K562 (cell line): ENCODE measurements at regions not wholly inside any gene's neighbourhood (a gene's known extent, or its start where the extent isn't known, plus 50 kb on each side); places are given as distances from the start of the nearest gene placed in this dataset.

ENCODE experiments used
- ATAC-seq: fragments of 200-7000 bp; cut with Tn5 transposase; 3 replicates; pipeline ENCODE4 v1.9.1; 2020; ENCODE audit warnings: moderate library complexity
- BruUV-seq: library from RNA; stranded (reverse); fragments of 400-500 nt; replicated peaks from 2 replicates; lab custom pipeline; 2021; lab: Mats Ljungman, UMichigan
- CTCF ChIA-PET: fragments of 300-600 bp; formaldehyde crosslinking; extraction: SDS; loops from one replicate; lab custom pipeline; 2021; ENCODE audit warnings: low intra/inter-chr PET ratio; lab: Yijun Ruan, JAX
- POLR2A ChIA-PET: fragments of 300-600, 350-650 bp; sonication (Branson Sonifier 250); formaldehyde crosslinking; extraction: SDS; loops from one replicate; lab custom pipeline; 2021; ENCODE audit warnings: antibody characterized with exemption, inconsistent platforms; lab: Yijun Ruan, JAX
- DNase-seq, 4 experiments: peaks; one replicate each; pipeline versions ENCODE4 v3.0.0 to v3.0.0-alpha.2; 2011 to 2018; ENCODE audit warnings: low spot score in 3 of 4, mixed read lengths in 3 of 4; ENCODE audit errors: extremely low read depth in 1 of 4
- FAIRE-seq: peaks from 2 replicates; lab custom pipeline; 2011; peaks lifted over from hg19 to GRCh38; lab: Jason Lieb, UNC
- H2AFZ ChIP-seq: 2 replicates; pipeline ENCODE4 v1.6.0; 2011; ENCODE audit warnings: low read depth, low read length, control low read depth, inconsistent platforms
- H3K27ac ChIP-seq: fragments of 200-600 bp; 3 replicates; pipeline ENCODE4 v1.8.0; 2011; ENCODE audit warnings: low read depth, mild to moderate bottlenecking, control low read depth, inconsistent platforms, low read length, moderate library complexity, mixed read lengths; ENCODE audit errors: extremely low read depth
- H3K27me3 ChIP-seq, 2 experiments: fragments of 300-600 bp in 1 of 2; 2 replicates in 1 of 2; 3 replicates in 1 of 2; pipeline versions ENCODE4 v1.6.0 to v1.8.0; 2011; ENCODE audit warnings: inconsistent platforms in 2 of 2, low read length in 2 of 2, mild to moderate bottlenecking in 1 of 2, mixed read lengths in 1 of 2, moderate library complexity in 1 of 2; ENCODE audit not compliant: control insufficient read depth in 2 of 2, insufficient read depth in 2 of 2
- H3K36me3 ChIP-seq: fragments of 300-600 bp; 3 replicates; pipeline ENCODE4 v1.8.0; 2011; ENCODE audit warnings: mild to moderate bottlenecking, low read length, inconsistent platforms; ENCODE audit not compliant: control insufficient read depth, insufficient read depth
- H3K4me1 ChIP-seq, 2 experiments: fragments of 200-600 bp in 1 of 2; replicated peaks in 1 of 2; 2 replicates in 1 of 2; 3 replicates in 1 of 2; pipeline versions ENCODE4 v1.5.1 to v1.8.0; 2011; ENCODE audit warnings: inconsistent platforms in 2 of 2, low read length in 2 of 2, mild to moderate bottlenecking in 1 of 2, mixed read lengths in 1 of 2, moderate library complexity in 1 of 2; ENCODE audit not compliant: control insufficient read depth in 2 of 2, insufficient read depth in 2 of 2
- H3K4me2 ChIP-seq: 2 replicates; pipeline ENCODE4 v1.6.1; 2011; ENCODE audit warnings: low read length, control low read depth, inconsistent platforms, mixed read lengths; ENCODE audit not compliant: insufficient read depth
- H3K4me3 ChIP-seq: fragments of 200-600 bp; sonication (generic), shearing (Covaris generic); 2 replicates; pipeline ENCODE4 v1.5.1; 2016; ENCODE audit warnings: control low read depth, inconsistent platforms
- H3K79me2 ChIP-seq: fragments of 200-600 bp; 3 replicates; pipeline ENCODE4 v1.8.0; 2011; ENCODE audit warnings: low read length, inconsistent platforms; ENCODE audit not compliant: control insufficient read depth, insufficient read depth
- H3K9ac ChIP-seq, 2 experiments: 2 replicates each; pipeline versions ENCODE4 v1.6.0 to v1.6.1; 2011; ENCODE audit warnings: low read depth in 2 of 2, low read length in 2 of 2, control low read depth in 1 of 2, inconsistent platforms in 1 of 2, mild to moderate bottlenecking in 1 of 2, mixed read lengths in 1 of 2; ENCODE audit not compliant: insufficient read depth in 1 of 2
- H3K9me1 ChIP-seq: one replicate; pipeline ENCODE4 v1.6.0; 2011; ENCODE audit warnings: inconsistent platforms, mild to moderate bottlenecking, low read length, moderate library complexity; ENCODE audit not compliant: control insufficient read depth, insufficient read depth
- H3K9me3 ChIP-seq: replicated peaks from 2 replicates; pipeline ENCODE4 v1.5.1; 2011; ENCODE audit warnings: low read depth, low read length, inconsistent platforms; ENCODE audit not compliant: control insufficient read depth, insufficient read depth
- H4K20me1 ChIP-seq: replicated peaks from 2 replicates; pipeline ENCODE4 v1.6.1; 2011; ENCODE audit warnings: low read length, inconsistent platforms, mixed read lengths; ENCODE audit not compliant: control insufficient read depth, insufficient read depth
- CC2D1A ChIP-seq: fragments of 450-650 bp; IDR thresholded peaks from 2 replicates; pipeline ENCODE4 v1.6.1; 2017; ENCODE audit warnings: mild to moderate bottlenecking
- MXI1 ChIP-seq: IDR thresholded peaks from 2 replicates; pipeline ENCODE4 v1.6.1; 2011; ENCODE audit warnings: low read depth, mild to moderate bottlenecking, improper control_type of control experiment, low read length
- MYBL2 ChIP-seq, 2 experiments: fragments of 450-650 bp in 1 of 2; sonication (generic) in 1 of 2; formaldehyde crosslinking in 1 of 2; IDR thresholded peaks; 2 replicates each; pipeline versions ENCODE4 v1.6.1 to v1.8.1; 2017 to 2022; ENCODE audit warnings: borderline replicate concordance in 1 of 2, inconsistent platforms in 1 of 2, low read depth in 1 of 2, mild to moderate bottlenecking in 1 of 2, missing genetic modification reagents in 1 of 2, moderate library complexity in 1 of 2
- MYNN ChIP-seq, 2 experiments: sonication (generic); formaldehyde crosslinking in 1 of 2; IDR thresholded peaks; 2 replicates each; pipeline versions ENCODE4 v1.5.0 to v1.6.1; 2016 to 2020; ENCODE audit warnings: antibody characterized with exemption in 1 of 2, missing genetic modification reagents in 1 of 2
- WGBS: fragments of 100-300 bp; shearing (Covaris generic); methylation state at CpG from one replicate; pipeline ENCODE4 v1.1.6; 2016; ENCODE audit warnings: low coverage, mixed read lengths; ENCODE audit not compliant: insufficient coverage; ENCODE audit errors: missing lambda C conversion rate; 5-methylcytosine and 5-hydroxymethylcytosine counted together
- in situ Hi-C: fragments of 300-500 bp; cut with MboI; formaldehyde crosslinking; loops from 4 replicates; pipeline ENCODE4 v1.15.0; 2018; ENCODE audit warnings: inconsistent platforms, mixed read lengths
- intact Hi-C: fragments of 100-400 bp; cut with micrococcal nuclease; formaldehyde crosslinking; loops from 2 replicates; pipeline ENCODE4 v1.14.2; 2022
- TF ChIP-seq, protein P1 (sequence below): fragments of 250-450 bp; sonication (Bioruptor Pico); IDR thresholded peaks from 2 replicates; pipeline ENCODE4 v1.5.0; 2020; ENCODE audit warnings: mild to moderate bottlenecking, borderline replicate concordance

DNA sequence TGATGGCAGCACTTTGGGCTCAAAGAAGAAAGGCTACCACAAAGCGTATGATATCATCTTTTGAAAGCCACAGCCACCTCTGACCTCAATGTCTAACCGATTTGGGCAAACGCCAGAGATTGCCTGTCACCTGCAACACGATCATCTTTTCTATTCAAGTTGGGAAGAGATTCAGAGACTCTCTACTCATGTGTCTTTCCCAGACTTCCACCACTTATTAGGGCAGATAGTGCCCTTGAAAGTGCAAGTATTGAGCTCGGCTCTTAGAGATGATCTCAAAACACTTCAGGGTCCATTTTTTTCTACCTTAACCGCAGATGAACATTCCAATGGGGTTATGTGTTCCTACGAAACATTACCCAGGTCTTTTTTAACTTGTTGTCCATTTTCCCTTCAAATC lies 213.7 kb downstream of the DRD1 start:
- ChIA-PET POLR2A (no interaction called here), CTCF (no interaction called here)
- no peak overlapping the region for H3K4me2 ChIP-seq
- no TSS peak for BruUV-seq
- FAIRE-seq: no peak
- WGBS: 0% methylated on average over 7 of the region's 7 CpGs
- no peaks in the 10 kb centered on the region for H3K36me3 ChIP-seq
- intact Hi-C loops (no loop called here), in situ Hi-C loops (no loop called here)
- H3K9me3 ChIP-seq: no peaks in the 10 kb centered on the region
- H3K4me3 ChIP-seq: no peak overlapping the region
- DNase-seq: no peak
- TF ChIP-seq MXI1 (no peak), CC2D1A (no peak), MYNN (IDR thresholded peaks at IDR 0.05) (no peak), MYNN (CRISPR knock-in tag; IDR thresholded peaks at IDR 0.05) (no peak)
- H4K20me1 ChIP-seq: no peaks in the 10 kb centered on the region; the same call in 1 of the 2 replicates
- no peak overlapping the region for H3K9ac ChIP-seq
- H3K27ac ChIP-seq: no peak overlapping the region
- peaks cover 0 to 4% of the 10 kb centered on the region in 2 experiments; a peak in 1 of 5 replicates for H3K27me3 ChIP-seq
- no peaks in the 10 kb centered on the region for H3K4me1 ChIP-seq
- H3K9me1 ChIP-seq: no peaks in the 10 kb centered on the region
- H2AFZ ChIP-seq: no peak overlapping the region
- no peaks in the 10 kb centered on the region for H3K79me2 ChIP-seq
- ATAC-seq: no peak

DNA sequence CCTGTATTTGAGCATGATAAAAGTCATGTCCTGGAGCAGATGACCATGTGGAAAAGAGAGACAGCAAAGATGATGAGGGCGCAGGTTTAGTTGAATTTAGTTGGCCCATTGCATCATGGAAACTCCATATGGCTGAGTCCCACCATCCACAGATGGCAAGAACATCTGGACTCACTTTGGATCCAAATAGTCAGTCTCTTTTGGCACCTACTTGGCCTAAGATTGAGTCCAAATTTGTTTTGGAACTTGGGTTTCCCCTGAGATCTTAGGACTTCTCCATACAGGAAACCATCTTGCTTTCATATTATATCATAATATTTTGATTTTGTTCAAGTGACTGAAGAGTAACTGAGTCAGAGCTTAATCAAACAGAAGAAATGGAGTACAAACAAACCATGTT lies 217.5 kb downstream of the DRD1 start:
- no peak overlapping the region for H3K27ac ChIP-seq
- no peak overlapping the region for H2AFZ ChIP-seq
- H4K20me1 ChIP-seq: no peaks in the 10 kb centered on the region
- no peaks in the 10 kb centered on the region for H3K4me1 ChIP-seq
- no peak for DNase-seq
- in situ Hi-C loops: no loop called here
- H3K4me3 ChIP-seq: no peak overlapping the region
- BruUV-seq: no TSS peak
- ATAC-seq: no peak
- H3K4me2 ChIP-seq: no peak overlapping the region
- CTCF ChIA-PET: no interaction called here
- H3K27me3 ChIP-seq: no peaks in the 10 kb centered on the region
- H3K36me3 ChIP-seq: no peaks in the 10 kb centered on the region
- no peak for TF ChIP-seq MYBL2 (IDR thresholded peaks at IDR 0.05; ENCODE audit: low read depth)
- TF ChIP-seq MYBL2 (CRISPR knock-in tag; IDR thresholded peaks at IDR 0.05; ENCODE audit: borderline replicate concordance): no peak
- TF ChIP-seq, protein P1, sequence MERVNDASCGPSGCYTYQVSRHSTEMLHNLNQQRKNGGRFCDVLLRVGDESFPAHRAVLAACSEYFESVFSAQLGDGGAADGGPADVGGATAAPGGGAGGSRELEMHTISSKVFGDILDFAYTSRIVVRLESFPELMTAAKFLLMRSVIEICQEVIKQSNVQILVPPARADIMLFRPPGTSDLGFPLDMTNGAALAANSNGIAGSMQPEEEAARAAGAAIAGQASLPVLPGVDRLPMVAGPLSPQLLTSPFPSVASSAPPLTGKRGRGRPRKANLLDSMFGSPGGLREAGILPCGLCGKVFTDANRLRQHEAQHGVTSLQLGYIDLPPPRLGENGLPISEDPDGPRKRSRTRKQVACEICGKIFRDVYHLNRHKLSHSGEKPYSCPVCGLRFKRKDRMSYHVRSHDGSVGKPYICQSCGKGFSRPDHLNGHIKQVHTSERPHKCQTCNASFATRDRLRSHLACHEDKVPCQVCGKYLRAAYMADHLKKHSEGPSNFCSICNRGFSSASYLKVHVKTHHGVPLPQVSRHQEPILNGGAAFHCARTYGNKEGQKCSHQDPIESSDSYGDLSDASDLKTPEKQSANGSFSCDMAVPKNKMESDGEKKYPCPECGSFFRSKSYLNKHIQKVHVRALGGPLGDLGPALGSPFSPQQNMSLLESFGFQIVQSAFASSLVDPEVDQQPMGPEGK (CRISPR knock-in tag): no peak
- FAIRE-seq: no peak
- intact Hi-C loops: no loop called here
- no peak overlapping the region for H3K9ac ChIP-seq
- no peaks in the 10 kb centered on the region for H3K9me3 ChIP-seq
- H3K9me1 ChIP-seq: no peaks in the 10 kb centered on the region
- WGBS: 0% methylated on average over 1 of the region's 1 CpG
- no peaks in the 10 kb centered on the region for H3K79me2 ChIP-seq
- POLR2A ChIA-PET: no interaction called here
